AG09319 (cell line): ENCODE measurements at regions not wholly inside any gene's neighbourhood (a gene's known extent, or its start where the extent isn't known, plus 50 kb on each side); places are given as distances from the start of the nearest gene placed in this dataset.
"Not testable (repeated sequence)": the region's sequence is repeated elsewhere in the genome, so short reads cannot be mapped to it uniquely, and the experiment has no call there.

Experiments used
- DNase-seq: peaks from one replicate; pipeline ENCODE4 v3.0.0-alpha.2; 2010; ENCODE audit warnings: low read depth; ENCODE audit errors: extremely low read depth
- CTCF ChIP-seq: IDR thresholded peaks from 2 replicates; pipeline ENCODE4 v1.5.1; 2011; ENCODE audit warnings: low read depth, mild to moderate bottlenecking, inconsistent platforms, low read length, moderate library complexity

GRCh38 chr4:188372058-188372457 is 232.8 kb downstream of the TRIML1 start:
- TF ChIP-seq CTCF, result no peak
- peak; percentile 27 for DNase-seq

- DNase-seq, result peak; percentile 44
- TF ChIP-seq CTCF, result peak; percentile 28
These were observed 233.6 kb downstream of the TRIML1 start for GRCh38 chr4:188372829-188373228.

- DNase-seq, result no peak
- TF ChIP-seq CTCF, result no peak
These were observed 235.6 kb downstream of the TRIML1 start for GRCh38 chr4:188374871-188375270.

GRCh38 chr4:188377816-188378215 is 238.6 kb downstream of the TRIML1 start:
- no peak for DNase-seq
- TF ChIP-seq CTCF, result no peak

- no peak for TF ChIP-seq CTCF
- DNase-seq, result no peak
These were observed 243.9 kb downstream of the TRIML1 start for GRCh38 chr4:188383180-188383579.

GRCh38 chr4:188387179-188387791 is 248.0 kb downstream of the TRIML1 start:
- no peak for DNase-seq
- TF ChIP-seq CTCF, result no peak

- not testable (repeated sequence) for DNase-seq
These were observed 252.1 kb downstream of the TRIML1 start for GRCh38 chr4:188391349-188391748.

GRCh38 chr4:188396037-188396436 is 256.8 kb downstream of the TRIML1 start:
- DNase-seq, result no peak
- TF ChIP-seq CTCF, result no peak
